Thymus (tissue), 11 donors: ENCODE measurements at regions not wholly inside any gene's neighbourhood (a gene's known extent, or its start where the extent isn't known, plus 50 kb on each side); places are given as distances from the start of the nearest gene placed in this dataset.
A peak's percentile ranks its signal among the peaks of the same experiment; 100 is the strongest.

ENCODE experiments used
- DNase-seq, 9 donors: peaks; one replicate each; pipeline ENCODE4 v3.0.0-alpha.2; 2013; ENCODE audit warnings: low spot score in 9 of 9, low read depth in 6 of 9, missing footprints in 1 of 9
- H3K27ac ChIP-seq, 2 donors: one replicate each; pipeline ENCODE4 v1.5.1; 2013; ENCODE audit warnings: control low read depth in 1 of 2, low read depth in 1 of 2, low read length in 1 of 2, mild to moderate bottlenecking in 1 of 2, moderate library complexity in 1 of 2
- H3K27me3 ChIP-seq, 2 donors: one replicate each; pipeline ENCODE4 v1.5.1; 2013; ENCODE audit warnings: low read length in 1 of 2; ENCODE audit not compliant: control insufficient read depth in 2 of 2, insufficient read depth in 1 of 2
- H3K36me3 ChIP-seq, 2 donors: one replicate each; pipeline ENCODE4 v1.5.1; 2013; ENCODE audit warnings: low read length in 1 of 2, mild to moderate bottlenecking in 1 of 2, moderate library complexity in 1 of 2; ENCODE audit not compliant: control insufficient read depth in 2 of 2, insufficient read depth in 2 of 2
- H3K4me1 ChIP-seq, 2 donors: one replicate each; pipeline ENCODE4 v1.5.1; 2013; ENCODE audit warnings: low read length in 2 of 2; ENCODE audit not compliant: control insufficient read depth in 2 of 2, insufficient read depth in 2 of 2
- H3K4me3 ChIP-seq, 2 donors: one replicate each; pipeline ENCODE4 v1.5.1; 2013; ENCODE audit warnings: low read length in 2 of 2, control low read depth in 1 of 2, mild to moderate bottlenecking in 1 of 2
- H3K9me3 ChIP-seq, 2 donors: one replicate each; pipeline ENCODE4 v1.5.1; 2013; ENCODE audit warnings: low read length in 1 of 2, mild to moderate bottlenecking in 1 of 2; ENCODE audit not compliant: control insufficient read depth in 2 of 2, insufficient read depth in 1 of 2
- WGBS: extraction: QIAGEN DNeasy Blood & Tissue Kit; methylation state at CpG from one replicate; pipeline ENCODE4 v1.1.7; 2013; 5-methylcytosine and 5-hydroxymethylcytosine counted together
- donor health status: healthy.

DNA sequence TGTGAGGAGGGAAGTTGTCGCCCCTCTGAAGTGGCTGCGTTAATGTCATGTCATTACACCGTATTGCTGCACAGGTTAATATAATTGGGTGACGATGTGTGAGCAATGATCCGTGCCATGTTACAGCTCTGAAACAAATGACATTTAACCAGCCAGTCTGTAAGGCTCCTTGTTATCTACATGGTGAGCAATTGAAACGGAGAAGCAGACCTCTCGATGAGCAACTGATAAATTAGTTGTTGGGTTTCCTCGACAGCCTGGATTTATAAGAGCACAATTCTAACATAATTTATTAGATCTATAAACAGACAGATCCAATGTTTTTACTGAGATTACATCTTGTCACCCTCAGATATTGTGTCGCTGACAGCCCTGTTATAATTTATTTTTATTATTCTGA is 49.9 kb upstream of the MAFB start:
- Histone ChIP-seq H3K4me3 (no peak overlapping the region), H3K4me1 (peaks cover 10% of the 10 kb centered on the region in 2 donors), H3K36me3 (no peaks in the 10 kb centered on the region), H3K27ac (no peak overlapping the region), H3K9me3 (no peaks in the 10 kb centered on the region), H3K27me3 (no peaks in the 10 kb centered on the region)
- no peak for DNase-seq
- WGBS, result 76% methylated on average over 9 of the region's 9 CpGs

DNA sequence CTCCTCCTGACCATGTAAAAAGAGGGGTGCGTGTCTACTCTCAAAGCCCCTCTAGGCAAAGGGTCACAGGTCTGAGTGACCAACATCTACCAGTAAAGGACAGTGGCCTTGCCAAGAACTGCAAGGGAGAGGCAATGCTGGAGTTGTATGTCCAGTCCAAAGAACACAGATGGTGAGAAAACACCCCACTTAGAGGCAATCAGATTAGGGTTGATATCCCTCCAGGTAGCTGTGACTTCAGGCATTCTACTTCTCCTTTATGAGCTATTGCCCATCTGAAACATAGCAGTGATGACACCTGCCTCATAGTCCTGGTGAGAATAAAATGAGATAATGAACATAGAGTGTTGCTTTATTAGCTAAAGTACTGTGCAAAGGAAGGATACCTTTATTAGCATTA is 50.8 kb upstream of the MAFB start:
- H3K27ac ChIP-seq, result no peak overlapping the region
- H3K4me1 ChIP-seq, result peaks cover 10% of the 10 kb centered on the region in 2 donors
- H3K36me3 ChIP-seq, result no peaks in the 10 kb centered on the region
- no peaks in the 10 kb centered on the region for H3K27me3 ChIP-seq
- no peaks in the 10 kb centered on the region for H3K9me3 ChIP-seq
- WGBS, result 98% methylated on average over 1 of the region's 1 CpG
- no peak for DNase-seq
- H3K4me3 ChIP-seq, result no peak overlapping the region

- no peaks in the 10 kb centered on the region for H3K9me3 ChIP-seq
- peaks cover 10% of the 10 kb centered on the region in 2 donors for H3K4me1 ChIP-seq
- peak; percentile 27 to 81 (median 64) for DNase-seq
- H3K4me3 ChIP-seq, result no peak overlapping the region
- 63% methylated on average over 6 of the region's 6 CpGs for WGBS
- H3K27ac ChIP-seq, result no peak overlapping the region
- no peaks in the 10 kb centered on the region for H3K36me3 ChIP-seq
- H3K27me3 ChIP-seq, result no peaks in the 10 kb centered on the region
Measured at GRCh38 chr20:40741507-40742106, 52.6 kb upstream of the MAFB start.

GRCh38 chr20:40743141-40743775 is 54.2 kb upstream of the MAFB start:
- H3K36me3 ChIP-seq, result no peaks in the 10 kb centered on the region
- WGBS, result 79% methylated on average over 8 of the region's 8 CpGs
- peaks cover 10% of the 10 kb centered on the region in 2 donors for H3K4me1 ChIP-seq
- H3K9me3 ChIP-seq, result no peaks in the 10 kb centered on the region
- no peaks in the 10 kb centered on the region for H3K27me3 ChIP-seq
- DNase-seq, result peak in 3 of 9 donors; percentile 13 to 24 (median 15)
- H3K27ac ChIP-seq, result no peak overlapping the region
- H3K4me3 ChIP-seq, result no peak overlapping the region

DNA sequence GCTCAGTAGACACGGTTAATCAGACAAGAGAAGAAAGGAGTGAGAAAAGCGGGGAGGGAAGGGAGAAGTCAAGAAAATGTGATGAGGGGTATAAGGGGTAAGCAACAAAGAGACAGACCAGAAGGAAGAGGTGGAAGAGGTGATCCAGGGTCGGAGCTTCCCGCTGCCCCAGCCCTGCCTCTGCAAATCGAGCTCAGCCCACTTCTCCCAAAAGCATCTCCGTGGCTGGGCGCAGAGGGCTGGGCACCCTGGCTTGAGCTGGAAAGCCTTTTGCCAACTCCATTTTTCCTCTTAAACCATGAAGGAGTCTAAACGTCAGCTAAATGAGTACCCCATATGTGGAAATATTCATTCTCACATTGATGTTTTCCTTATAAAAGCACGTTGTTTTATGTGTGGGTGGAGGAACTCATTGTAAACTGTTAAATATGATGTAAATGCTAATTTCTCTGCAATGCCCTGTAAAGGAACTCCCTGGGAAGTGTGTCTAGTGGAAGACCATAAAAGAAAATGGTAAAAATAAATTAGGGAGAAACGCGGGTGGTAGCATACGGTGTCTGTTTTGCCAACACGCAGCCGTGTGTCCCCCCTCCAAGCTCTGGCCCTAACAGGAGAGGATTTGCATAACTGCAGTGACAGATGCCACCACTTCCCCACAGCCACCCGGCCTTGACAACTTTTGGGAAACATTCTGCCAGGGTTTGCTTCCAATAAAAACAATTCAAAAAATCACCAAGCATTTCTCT is 55.2 kb upstream of the MAFB start:
- Histone ChIP-seq H3K36me3 (no peaks in the 10 kb centered on the region), H3K27ac (no peak overlapping the region), H3K9me3 (no peaks in the 10 kb centered on the region), H3K4me3 (no peak overlapping the region), H3K27me3 (no peaks in the 10 kb centered on the region), H3K4me1 (peaks cover 10% of the 10 kb centered on the region in 2 donors)
- WGBS, result 84% methylated on average over 15 of the region's 15 CpGs
- no peak for DNase-seq

GRCh38 chr20:40744818-40745175 is 55.8 kb upstream of the MAFB start:
- Histone ChIP-seq H3K4me3 (no peak overlapping the region), H3K36me3 (no peaks in the 10 kb centered on the region), H3K27me3 (no peaks in the 10 kb centered on the region), H3K27ac (no peak overlapping the region), H3K4me1 (peaks cover 10% of the 10 kb centered on the region in 2 donors), H3K9me3 (no peaks in the 10 kb centered on the region)
- 90% methylated on average over 3 of the region's 3 CpGs for WGBS
- no peak for DNase-seq

- Histone ChIP-seq H3K27me3 (no peaks in the 10 kb centered on the region), H3K4me1 (peaks cover 10% of the 10 kb centered on the region in 2 donors), H3K27ac (no peak overlapping the region), H3K4me3 (no peak overlapping the region), H3K36me3 (no peaks in the 10 kb centered on the region), H3K9me3 (no peaks in the 10 kb centered on the region)
- WGBS, result 87% methylated on average over 5 of the region's 5 CpGs
- no peak for DNase-seq
Measured at GRCh38 chr20:40746251-40746650, 57.2 kb upstream of the MAFB start.

DNA sequence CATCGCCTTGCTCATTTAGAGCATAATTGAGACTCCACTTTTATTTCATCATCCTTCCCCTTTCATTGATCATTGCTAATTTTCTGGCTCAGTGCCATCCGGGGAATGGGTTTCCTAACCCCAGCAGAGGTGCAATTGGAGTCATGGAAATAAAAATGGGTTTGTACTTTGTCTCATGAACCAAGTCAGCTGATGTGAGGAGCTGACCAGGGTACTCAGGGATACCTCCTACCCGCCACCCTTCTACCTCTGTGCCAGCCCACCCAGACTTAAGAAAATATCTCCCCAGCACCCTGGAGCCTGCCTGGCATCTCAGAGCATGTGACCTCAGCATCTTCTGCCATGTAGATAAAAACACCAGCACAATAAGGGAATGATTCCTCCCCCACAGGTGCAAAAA is 59.1 kb upstream of the MAFB start:
- DNase-seq, result no peak
- WGBS, result 99% methylated on average over 3 of the region's 3 CpGs
- no peaks in the 10 kb centered on the region for H3K36me3 ChIP-seq
- no peak overlapping the region for H3K27ac ChIP-seq
- no peaks in the 10 kb centered on the region for H3K27me3 ChIP-seq
- peaks cover 5 to 6% of the 10 kb centered on the region in 2 donors for H3K4me1 ChIP-seq
- H3K4me3 ChIP-seq, result no peak overlapping the region
- H3K9me3 ChIP-seq, result no peaks in the 10 kb centered on the region

GRCh38 chr20:40749985-40750506 is 61.0 kb upstream of the MAFB start:
- no peak overlapping the region for H3K27ac ChIP-seq
- H3K4me3 ChIP-seq, result no peak overlapping the region
- H3K9me3 ChIP-seq, result no peaks in the 10 kb centered on the region
- no peak for DNase-seq
- no peaks in the 10 kb centered on the region for H3K36me3 ChIP-seq
- no peaks in the 10 kb centered on the region for H3K4me1 ChIP-seq
- 98% methylated on average over 2 of the region's 2 CpGs for WGBS
- no peaks in the 10 kb centered on the region for H3K27me3 ChIP-seq
